Type B pancreatic cell (in vitro differentiated cells): ENCODE measurements at regions not wholly inside any gene's neighbourhood (a gene's known extent, or its start where the extent isn't known, plus 50 kb on each side); places are given as distances from the start of the nearest gene placed in this dataset.
"Not testable (repeated sequence)": the region's sequence is repeated elsewhere in the genome, so short reads cannot be mapped to it uniquely, and the experiment has no call there.

Experiments used
- DNase-seq: peaks from one replicate; pipeline ENCODE4 v3.0.0; 2021; ENCODE audit warnings: mixed read lengths; ENCODE audit not compliant: unreplicated experiment; ENCODE audit errors: extremely low spot score
- H3K27ac Mint-ChIP-seq: 2 replicates; pipeline ENCODE4 v1.8.0; 2021; ENCODE audit warnings: mild to moderate bottlenecking, mixed read lengths
- H3K27me3 Mint-ChIP-seq: 2 replicates; pipeline ENCODE4 v1.8.0; 2021; ENCODE audit warnings: mixed read lengths
- H3K36me3 Mint-ChIP-seq: 2 replicates; pipeline ENCODE4 v1.8.0; 2021; ENCODE audit warnings: mixed read lengths
- H3K4me1 Mint-ChIP-seq: one replicate; pipeline ENCODE4 v1.8.0; 2021; ENCODE audit warnings: mixed read lengths; ENCODE audit not compliant: unreplicated experiment
- H3K4me3 Mint-ChIP-seq: 2 replicates; pipeline ENCODE4 v1.8.0; 2021; ENCODE audit warnings: mild to moderate bottlenecking, mixed read lengths
- H3K9me3 Mint-ChIP-seq: 2 replicates; pipeline ENCODE4 v1.8.0; 2021; ENCODE audit warnings: mixed read lengths
- TF ChIP-seq, protein P1 (sequence below): fragments of 200-600 bp; sonication (generic); conservative IDR thresholded peaks from 2 replicates; pipeline ENCODE4 v1.5.0; 2021; ENCODE audit warnings: antibody characterized with exemption, mild to moderate bottlenecking

DNA sequence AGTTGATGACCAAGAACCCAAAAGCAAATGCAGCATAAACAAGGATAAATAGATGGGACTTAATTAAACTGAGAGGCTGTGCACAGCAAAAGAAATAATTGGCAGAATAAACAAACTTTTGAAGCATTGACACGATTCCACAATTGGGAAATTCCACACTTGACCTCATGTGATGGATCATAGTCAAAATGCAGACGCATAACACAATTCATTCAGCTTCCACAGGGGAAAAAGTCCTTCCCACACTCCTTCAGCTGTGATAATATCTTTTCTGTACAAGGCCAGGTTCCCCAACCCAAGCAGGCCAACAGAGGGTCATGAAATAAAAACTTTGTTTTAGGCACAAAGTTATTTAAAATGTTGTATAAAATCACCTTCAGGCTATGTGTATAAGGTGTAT is 66.6 kb upstream of the SLIT2 start:
- H3K27me3 Mint-ChIP-seq = no peaks in the 10 kb centered on the region
- H3K36me3 Mint-ChIP-seq = no peaks in the 10 kb centered on the region
- no peak overlapping the region for H3K4me3 Mint-ChIP-seq
- TF ChIP-seq, protein P1, sequence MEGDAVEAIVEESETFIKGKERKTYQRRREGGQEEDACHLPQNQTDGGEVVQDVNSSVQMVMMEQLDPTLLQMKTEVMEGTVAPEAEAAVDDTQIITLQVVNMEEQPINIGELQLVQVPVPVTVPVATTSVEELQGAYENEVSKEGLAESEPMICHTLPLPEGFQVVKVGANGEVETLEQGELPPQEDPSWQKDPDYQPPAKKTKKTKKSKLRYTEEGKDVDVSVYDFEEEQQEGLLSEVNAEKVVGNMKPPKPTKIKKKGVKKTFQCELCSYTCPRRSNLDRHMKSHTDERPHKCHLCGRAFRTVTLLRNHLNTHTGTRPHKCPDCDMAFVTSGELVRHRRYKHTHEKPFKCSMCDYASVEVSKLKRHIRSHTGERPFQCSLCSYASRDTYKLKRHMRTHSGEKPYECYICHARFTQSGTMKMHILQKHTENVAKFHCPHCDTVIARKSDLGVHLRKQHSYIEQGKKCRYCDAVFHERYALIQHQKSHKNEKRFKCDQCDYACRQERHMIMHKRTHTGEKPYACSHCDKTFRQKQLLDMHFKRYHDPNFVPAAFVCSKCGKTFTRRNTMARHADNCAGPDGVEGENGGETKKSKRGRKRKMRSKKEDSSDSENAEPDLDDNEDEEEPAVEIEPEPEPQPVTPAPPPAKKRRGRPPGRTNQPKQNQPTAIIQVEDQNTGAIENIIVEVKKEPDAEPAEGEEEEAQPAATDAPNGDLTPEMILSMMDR = no peak
- DNase-seq = no peak
- H3K27ac Mint-ChIP-seq = no peak overlapping the region
- no peaks in the 10 kb centered on the region for H3K4me1 Mint-ChIP-seq
- peaks cover 16% of the 10 kb centered on the region for H3K9me3 Mint-ChIP-seq

DNA sequence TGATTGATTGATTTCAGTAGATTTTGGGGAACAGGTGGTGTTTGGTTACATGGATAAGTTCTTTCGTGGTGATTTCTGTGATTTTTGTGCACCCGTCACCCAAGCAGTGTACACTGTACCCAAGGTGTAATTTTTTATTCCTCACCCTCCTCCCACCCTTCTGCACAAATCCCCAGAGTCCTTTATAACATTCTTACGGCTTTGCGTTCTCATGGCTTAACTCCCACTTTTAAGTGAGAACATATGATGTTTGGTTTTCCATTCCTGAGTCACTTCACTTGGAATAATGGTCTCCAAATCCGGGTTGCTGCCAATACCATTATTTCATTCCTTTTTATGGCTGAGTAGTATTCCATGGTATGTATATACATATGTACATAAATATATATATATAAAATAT is 68.6 kb upstream of the SLIT2 start:
- H3K27ac Mint-ChIP-seq, H3K27me3 Mint-ChIP-seq, H3K4me1 Mint-ChIP-seq, H3K9me3 Mint-ChIP-seq, H3K36me3 Mint-ChIP-seq, DNase-seq, H3K4me3 Mint-ChIP-seq: not testable (repeated sequence)

DNA sequence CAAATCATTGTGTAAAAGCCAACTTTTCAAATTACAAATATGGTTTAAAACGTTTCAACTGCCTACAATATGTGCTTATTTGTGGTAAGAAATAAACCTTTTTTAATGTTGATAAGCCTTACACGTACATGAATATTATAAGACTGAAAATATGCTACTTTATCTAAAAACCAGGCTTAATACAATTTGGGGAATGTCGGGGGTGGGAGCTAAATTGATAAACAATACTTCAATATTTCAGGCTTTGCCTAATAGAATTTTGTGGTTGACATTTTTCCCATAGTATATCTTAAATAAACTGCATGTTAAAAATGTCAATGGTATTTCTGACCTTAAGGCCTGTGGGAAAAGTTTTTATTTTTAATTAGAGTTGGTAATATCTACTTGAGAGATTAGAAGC is 69.8 kb upstream of the SLIT2 start:
- Mint-ChIP-seq H3K9me3 (peaks cover 10% of the 10 kb centered on the region), H3K27me3 (no peaks in the 10 kb centered on the region)

DNA sequence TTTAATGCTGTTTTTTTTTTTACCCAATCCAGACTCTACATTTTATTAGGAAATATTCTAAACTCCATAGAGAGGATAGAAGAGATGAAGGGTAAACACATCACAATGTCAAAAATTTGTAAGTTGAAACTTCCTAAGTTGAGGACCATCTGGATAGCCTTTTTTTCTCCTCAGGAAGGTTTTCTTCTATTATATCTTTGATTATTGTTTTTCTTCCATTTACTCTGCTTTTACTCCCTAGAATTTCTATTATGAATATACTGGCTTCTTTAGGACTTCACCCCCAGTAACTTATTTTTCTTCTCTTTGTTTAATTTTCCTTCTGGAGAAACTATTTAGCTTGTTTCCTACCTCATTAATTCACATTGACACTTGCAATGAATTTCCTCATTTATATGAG is 71.2 kb upstream of the SLIT2 start:
- Mint-ChIP-seq H3K4me3 (no peak overlapping the region), H3K36me3 (no peaks in the 10 kb centered on the region), H3K4me1 (no peaks in the 10 kb centered on the region), H3K27me3 (no peaks in the 10 kb centered on the region), H3K9me3 (peaks cover 17% of the 10 kb centered on the region), H3K27ac (no peak overlapping the region)
- DNase-seq = no peak
- TF ChIP-seq, protein P1 = no peak

More for the DNA sequence above, 69.8 kb upstream of the SLIT2 start:
- Mint-ChIP-seq H3K36me3 (no peaks in the 10 kb centered on the region), H3K4me1 (no peaks in the 10 kb centered on the region), H3K4me3 (no peak overlapping the region), H3K27ac (no peak overlapping the region)
- no peak for DNase-seq
- TF ChIP-seq, protein P1 = no peak

DNA sequence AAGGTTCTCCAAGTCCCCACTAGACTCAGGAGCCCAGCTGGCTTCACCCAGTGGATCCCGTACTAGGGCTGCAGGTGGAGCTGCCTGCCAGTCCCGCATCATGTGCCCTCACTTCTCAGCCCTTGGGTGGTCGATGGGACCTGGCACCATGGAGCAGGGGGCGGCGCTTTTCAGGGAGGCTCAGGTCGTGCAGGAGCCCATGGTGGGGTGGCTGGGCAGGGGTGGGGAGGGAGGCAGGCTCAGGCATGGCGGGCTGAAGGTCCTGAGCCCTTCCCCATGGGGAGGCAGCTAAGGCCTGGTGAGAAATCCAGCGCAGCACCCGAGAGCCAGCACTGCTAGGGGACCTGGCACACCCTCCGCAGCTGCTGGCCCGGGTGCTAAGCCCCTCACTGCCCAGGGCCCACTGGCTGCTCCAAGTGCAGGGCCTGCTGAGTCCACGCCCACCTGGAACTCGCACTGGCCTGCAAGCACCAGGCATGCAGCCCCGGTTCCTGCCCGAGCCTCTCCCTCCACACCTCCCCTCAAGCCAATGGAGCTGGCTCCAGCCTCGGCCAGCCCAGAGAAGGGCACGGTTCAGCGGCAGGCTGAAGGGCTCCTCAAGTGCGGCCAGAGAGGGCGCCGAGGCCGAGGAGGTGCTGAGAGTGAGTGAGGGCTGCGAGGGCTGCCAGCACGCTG is 72.7 kb upstream of the SLIT2 start:
- no peaks in the 10 kb centered on the region for H3K27me3 Mint-ChIP-seq
- no peaks in the 10 kb centered on the region for H3K36me3 Mint-ChIP-seq
- peaks cover 13% of the 10 kb centered on the region for H3K9me3 Mint-ChIP-seq
- H3K27ac Mint-ChIP-seq = no peak overlapping the region
- H3K4me1 Mint-ChIP-seq = no peaks in the 10 kb centered on the region
- TF ChIP-seq, protein P1 = no peak
- DNase-seq = no peak
- H3K4me3 Mint-ChIP-seq = no peak overlapping the region

DNA sequence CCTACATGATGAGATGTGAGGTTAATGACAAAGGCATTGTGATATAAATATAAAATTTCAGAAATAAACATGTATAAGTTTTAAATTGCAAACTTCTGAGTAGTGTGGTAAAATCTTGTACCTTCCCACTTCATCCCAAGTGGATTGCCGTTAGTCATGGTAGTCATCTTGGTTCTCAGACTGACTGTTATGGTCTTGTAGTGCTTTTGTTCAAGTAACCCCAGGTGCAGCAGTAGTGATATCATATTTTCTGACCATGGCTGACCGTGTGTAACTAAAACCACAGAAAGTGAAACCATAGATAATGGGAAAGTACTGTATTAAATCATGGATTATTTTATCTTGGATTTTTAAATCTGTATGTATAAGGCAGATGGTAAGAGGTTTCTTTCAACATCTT is 74.8 kb upstream of the SLIT2 start:
- DNase-seq = no peak
- no peaks in the 10 kb centered on the region for H3K27me3 Mint-ChIP-seq
- no peaks in the 10 kb centered on the region for H3K4me1 Mint-ChIP-seq
- peaks cover 12% of the 10 kb centered on the region for H3K9me3 Mint-ChIP-seq
- no peak overlapping the region for H3K4me3 Mint-ChIP-seq
- H3K27ac Mint-ChIP-seq = no peak overlapping the region
- TF ChIP-seq, protein P1 = no peak
- H3K36me3 Mint-ChIP-seq = no peaks in the 10 kb centered on the region
